Ishikawa (cell line): ENCODE measurements at regions not wholly inside any gene's neighbourhood (a gene's known extent, or its start where the extent isn't known, plus 50 kb on each side); places are given as distances from the start of the nearest gene placed in this dataset.

Experiments
- CEBPB ChIP-seq: IDR thresholded peaks from 2 replicates; pipeline ENCODE4 v1.6.1; 2012
- CREB1 ChIP-seq: IDR thresholded peaks from 2 replicates; pipeline ENCODE4 v1.6.1; 2012; ENCODE audit warnings: low read depth
- EGR1 ChIP-seq: IDR thresholded peaks from 2 replicates; pipeline ENCODE4 v1.6.1; 2012
- EP300 ChIP-seq: IDR thresholded peaks from 2 replicates; pipeline ENCODE4 v1.6.1; 2012; ENCODE audit warnings: borderline replicate concordance
- FOXM1 ChIP-seq: IDR thresholded peaks from 2 replicates; pipeline ENCODE4 v1.6.1; 2012; ENCODE audit warnings: low read depth, borderline replicate concordance
- NFIC ChIP-seq: IDR thresholded peaks from 2 replicates; pipeline ENCODE4 v1.6.1; 2012
- RAD21 ChIP-seq: IDR thresholded peaks from 2 replicates; pipeline ENCODE4 v1.6.1; 2012; ENCODE audit warnings: low read depth
- TAF1 ChIP-seq: IDR thresholded peaks from 2 replicates; pipeline ENCODE4 v1.6.1; 2012; ENCODE audit warnings: low read depth, mild to moderate bottlenecking
- TCF12 ChIP-seq: IDR thresholded peaks from 2 replicates; pipeline ENCODE4 v1.6.1; 2012; ENCODE audit warnings: low read depth
- TEAD4 ChIP-seq: IDR thresholded peaks from 2 replicates; pipeline ENCODE4 v1.6.1; 2012
- USF1 ChIP-seq: IDR thresholded peaks from 2 replicates; pipeline ENCODE4 v1.6.1; 2012
- YY1 ChIP-seq: IDR thresholded peaks from 2 replicates; pipeline ENCODE4 v1.6.1; 2012; ENCODE audit warnings: low read depth
- ZBTB7A ChIP-seq: IDR thresholded peaks from 2 replicates; pipeline ENCODE4 v1.6.1; 2012; ENCODE audit warnings: low read depth
- TF ChIP-seq, protein P1 (sequence below): IDR thresholded peaks from 2 replicates; pipeline ENCODE4 v1.6.1; 2012
- TF ChIP-seq, protein P2 (sequence below): IDR thresholded peaks from 2 replicates; pipeline ENCODE4 v1.6.1; 2012; ENCODE audit warnings: low read depth, mild to moderate bottlenecking

GRCh38 chr18:8948011-8948410, 154.5 kb upstream of the NDUFV2 start:
- TF ChIP-seq CREB1: no peak
- no peak for TF ChIP-seq USF1
- no peak for TF ChIP-seq TCF12
- TF ChIP-seq, protein P1, sequence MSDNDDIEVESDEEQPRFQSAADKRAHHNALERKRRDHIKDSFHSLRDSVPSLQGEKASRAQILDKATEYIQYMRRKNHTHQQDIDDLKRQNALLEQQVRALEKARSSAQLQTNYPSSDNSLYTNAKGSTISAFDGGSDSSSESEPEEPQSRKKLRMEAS: no peak
- TF ChIP-seq EP300: no peak
- no peak for TF ChIP-seq NFIC
- no peak for TF ChIP-seq ZBTB7A
- TF ChIP-seq, protein P2, sequence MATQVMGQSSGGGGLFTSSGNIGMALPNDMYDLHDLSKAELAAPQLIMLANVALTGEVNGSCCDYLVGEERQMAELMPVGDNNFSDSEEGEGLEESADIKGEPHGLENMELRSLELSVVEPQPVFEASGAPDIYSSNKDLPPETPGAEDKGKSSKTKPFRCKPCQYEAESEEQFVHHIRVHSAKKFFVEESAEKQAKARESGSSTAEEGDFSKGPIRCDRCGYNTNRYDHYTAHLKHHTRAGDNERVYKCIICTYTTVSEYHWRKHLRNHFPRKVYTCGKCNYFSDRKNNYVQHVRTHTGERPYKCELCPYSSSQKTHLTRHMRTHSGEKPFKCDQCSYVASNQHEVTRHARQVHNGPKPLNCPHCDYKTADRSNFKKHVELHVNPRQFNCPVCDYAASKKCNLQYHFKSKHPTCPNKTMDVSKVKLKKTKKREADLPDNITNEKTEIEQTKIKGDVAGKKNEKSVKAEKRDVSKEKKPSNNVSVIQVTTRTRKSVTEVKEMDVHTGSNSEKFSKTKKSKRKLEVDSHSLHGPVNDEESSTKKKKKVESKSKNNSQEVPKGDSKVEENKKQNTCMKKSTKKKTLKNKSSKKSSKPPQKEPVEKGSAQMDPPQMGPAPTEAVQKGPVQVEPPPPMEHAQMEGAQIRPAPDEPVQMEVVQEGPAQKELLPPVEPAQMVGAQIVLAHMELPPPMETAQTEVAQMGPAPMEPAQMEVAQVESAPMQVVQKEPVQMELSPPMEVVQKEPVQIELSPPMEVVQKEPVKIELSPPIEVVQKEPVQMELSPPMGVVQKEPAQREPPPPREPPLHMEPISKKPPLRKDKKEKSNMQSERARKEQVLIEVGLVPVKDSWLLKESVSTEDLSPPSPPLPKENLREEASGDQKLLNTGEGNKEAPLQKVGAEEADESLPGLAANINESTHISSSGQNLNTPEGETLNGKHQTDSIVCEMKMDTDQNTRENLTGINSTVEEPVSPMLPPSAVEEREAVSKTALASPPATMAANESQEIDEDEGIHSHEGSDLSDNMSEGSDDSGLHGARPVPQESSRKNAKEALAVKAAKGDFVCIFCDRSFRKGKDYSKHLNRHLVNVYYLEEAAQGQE: no peak
- no peak for TF ChIP-seq RAD21
- no peak for TF ChIP-seq CEBPB
- no peak for TF ChIP-seq EGR1
- TF ChIP-seq FOXM1: no peak
- TF ChIP-seq TAF1: no peak
- no peak for TF ChIP-seq YY1
- TF ChIP-seq TEAD4: no peak

- TF ChIP-seq EGR1: no peak
- TF ChIP-seq, protein P2: no peak
- TF ChIP-seq, protein P1: no peak
- TF ChIP-seq EP300: no peak
- TF ChIP-seq USF1: no peak
- TF ChIP-seq CREB1: no peak
- no peak for TF ChIP-seq TCF12
- no peak for TF ChIP-seq NFIC
- no peak for TF ChIP-seq CEBPB
- no peak for TF ChIP-seq TAF1
- TF ChIP-seq RAD21: no peak
- TF ChIP-seq TEAD4: no peak
- TF ChIP-seq YY1: no peak
- TF ChIP-seq ZBTB7A: no peak
- no peak for TF ChIP-seq FOXM1
These were observed 153.9 kb upstream of the NDUFV2 start for GRCh38 chr18:8948471-8949149.

- TF ChIP-seq CEBPB (no peak), FOXM1 (no peak), RAD21 (no peak), TAF1 (no peak), EP300 (no peak), YY1 (no peak), TEAD4 (no peak), USF1 (no peak), CREB1 (no peak), EGR1 (no peak)
- TF ChIP-seq, protein P1: no peak
- TF ChIP-seq, protein P2: no peak
These were observed 153.3 kb upstream of the NDUFV2 start for GRCh38 chr18:8949206-8949605.

- no peak for TF ChIP-seq TEAD4
- no peak for TF ChIP-seq CREB1
- TF ChIP-seq EGR1: no peak
- TF ChIP-seq RAD21: no peak
These were observed 151.0 kb upstream of the NDUFV2 start for GRCh38 chr18:8951491-8951890.
